Keratinocyte (primary cell): ENCODE measurements at regions not wholly inside any gene's neighbourhood (a gene's known extent, or its start where the extent isn't known, plus 50 kb on each side); places are given as distances from the start of the nearest gene placed in this dataset.

Experiments used
- EZH2 ChIP-seq: IDR thresholded peaks from one replicate; pipeline ENCODE4 v1.6.1; 2012; ENCODE audit warnings: inconsistent platforms, mild to moderate bottlenecking, low read length, moderate library complexity
- TF ChIP-seq, protein P1 (sequence below), 3 experiments: IDR thresholded peaks in 1 of 3; conservative IDR thresholded peaks in 1 of 3; optimal IDR thresholded peaks in 1 of 3; 2 replicates in 2 of 3; 3 replicates in 1 of 3; pipeline versions ENCODE3 to v1.5.1; 2011; ENCODE audit warnings: low read length in 3 of 3, mild to moderate bottlenecking in 3 of 3, moderate library complexity in 2 of 3, control low read depth in 1 of 3, inconsistent platforms in 1 of 3; ENCODE audit not compliant: insufficient read depth in 2 of 3; ENCODE audit errors: extremely low read depth in 1 of 3

DNA sequence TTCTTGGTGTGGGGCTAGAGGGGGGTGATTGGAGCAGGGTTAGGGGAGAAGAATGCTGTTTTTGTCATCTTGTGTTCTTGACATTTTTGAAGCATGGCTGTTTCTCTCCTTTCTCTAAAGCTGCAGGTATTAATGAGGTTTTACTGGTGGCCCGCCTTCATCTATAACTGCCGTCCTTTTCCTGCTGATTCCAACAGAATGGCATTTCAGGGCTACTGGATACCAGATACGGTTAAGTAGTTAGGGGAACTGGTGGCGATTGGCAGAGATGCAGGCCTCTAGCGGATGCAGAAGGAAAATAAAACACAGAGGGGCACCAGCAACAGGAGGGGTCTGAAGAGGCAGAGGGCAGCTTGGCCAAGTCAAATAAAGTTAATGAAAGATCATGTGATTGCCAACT lies 89.7 kb upstream of the EEF1E1 start:
- TF ChIP-seq, protein P1, sequence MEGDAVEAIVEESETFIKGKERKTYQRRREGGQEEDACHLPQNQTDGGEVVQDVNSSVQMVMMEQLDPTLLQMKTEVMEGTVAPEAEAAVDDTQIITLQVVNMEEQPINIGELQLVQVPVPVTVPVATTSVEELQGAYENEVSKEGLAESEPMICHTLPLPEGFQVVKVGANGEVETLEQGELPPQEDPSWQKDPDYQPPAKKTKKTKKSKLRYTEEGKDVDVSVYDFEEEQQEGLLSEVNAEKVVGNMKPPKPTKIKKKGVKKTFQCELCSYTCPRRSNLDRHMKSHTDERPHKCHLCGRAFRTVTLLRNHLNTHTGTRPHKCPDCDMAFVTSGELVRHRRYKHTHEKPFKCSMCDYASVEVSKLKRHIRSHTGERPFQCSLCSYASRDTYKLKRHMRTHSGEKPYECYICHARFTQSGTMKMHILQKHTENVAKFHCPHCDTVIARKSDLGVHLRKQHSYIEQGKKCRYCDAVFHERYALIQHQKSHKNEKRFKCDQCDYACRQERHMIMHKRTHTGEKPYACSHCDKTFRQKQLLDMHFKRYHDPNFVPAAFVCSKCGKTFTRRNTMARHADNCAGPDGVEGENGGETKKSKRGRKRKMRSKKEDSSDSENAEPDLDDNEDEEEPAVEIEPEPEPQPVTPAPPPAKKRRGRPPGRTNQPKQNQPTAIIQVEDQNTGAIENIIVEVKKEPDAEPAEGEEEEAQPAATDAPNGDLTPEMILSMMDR (optimal IDR thresholded peaks at IDR 0.05 in 1 of 3, IDR thresholded peaks at IDR 0.05 in 1 of 3, conservative IDR thresholded peaks at IDR 0.05 in 1 of 3; ENCODE audit: extremely low read depth in 1 of 3, insufficient read depth in 2 of 3, low read length in 3 of 3): no peak
- no peak for TF ChIP-seq EZH2
